Endothelial cell (in vitro differentiated cells): ENCODE measurements at regions not wholly inside any gene's neighbourhood (a gene's known extent, or its start where the extent isn't known, plus 50 kb on each side); places are given as distances from the start of the nearest gene placed in this dataset.
"Not testable (repeated sequence)": the region's sequence is repeated elsewhere in the genome, so short reads cannot be mapped to it uniquely, and the experiment has no call there.

Experiments used
- DNase-seq: peaks from one replicate; pipeline ENCODE4 v3.0.0; 2021; ENCODE audit warnings: low spot score
- H3K27ac Mint-ChIP-seq: one replicate; pipeline ENCODE4 v1.8.0; 2021; ENCODE audit warnings: mixed read lengths, inconsistent platforms; ENCODE audit not compliant: unreplicated experiment
- H3K27me3 Mint-ChIP-seq: one replicate; pipeline ENCODE4 v1.8.0; 2021; ENCODE audit warnings: mild to moderate bottlenecking, moderate library complexity, mixed read lengths, inconsistent platforms; ENCODE audit not compliant: unreplicated experiment
- H3K36me3 Mint-ChIP-seq: one replicate; pipeline ENCODE4 v1.8.0; 2021; ENCODE audit warnings: mild to moderate bottlenecking, low read depth, mixed read lengths, inconsistent platforms; ENCODE audit not compliant: unreplicated experiment
- H3K4me1 Mint-ChIP-seq: one replicate; pipeline ENCODE4 v1.8.0; 2021; ENCODE audit warnings: mild to moderate bottlenecking, mixed read lengths, inconsistent platforms; ENCODE audit not compliant: unreplicated experiment
- H3K4me3 Mint-ChIP-seq: one replicate; pipeline ENCODE4 v1.8.0; 2021; ENCODE audit warnings: mild to moderate bottlenecking, mixed read lengths, inconsistent platforms; ENCODE audit not compliant: unreplicated experiment
- H3K9me3 Mint-ChIP-seq: one replicate; pipeline ENCODE4 v1.8.0; 2021; ENCODE audit warnings: mixed read lengths, inconsistent platforms; ENCODE audit not compliant: unreplicated experiment
- TF ChIP-seq, protein P1 (sequence below): fragments of 200-600 bp; sonication (generic); IDR thresholded peaks from one replicate; pipeline ENCODE4 v1.5.0; 2021; ENCODE audit warnings: antibody characterized with exemption; ENCODE audit not compliant: unreplicated experiment

DNA sequence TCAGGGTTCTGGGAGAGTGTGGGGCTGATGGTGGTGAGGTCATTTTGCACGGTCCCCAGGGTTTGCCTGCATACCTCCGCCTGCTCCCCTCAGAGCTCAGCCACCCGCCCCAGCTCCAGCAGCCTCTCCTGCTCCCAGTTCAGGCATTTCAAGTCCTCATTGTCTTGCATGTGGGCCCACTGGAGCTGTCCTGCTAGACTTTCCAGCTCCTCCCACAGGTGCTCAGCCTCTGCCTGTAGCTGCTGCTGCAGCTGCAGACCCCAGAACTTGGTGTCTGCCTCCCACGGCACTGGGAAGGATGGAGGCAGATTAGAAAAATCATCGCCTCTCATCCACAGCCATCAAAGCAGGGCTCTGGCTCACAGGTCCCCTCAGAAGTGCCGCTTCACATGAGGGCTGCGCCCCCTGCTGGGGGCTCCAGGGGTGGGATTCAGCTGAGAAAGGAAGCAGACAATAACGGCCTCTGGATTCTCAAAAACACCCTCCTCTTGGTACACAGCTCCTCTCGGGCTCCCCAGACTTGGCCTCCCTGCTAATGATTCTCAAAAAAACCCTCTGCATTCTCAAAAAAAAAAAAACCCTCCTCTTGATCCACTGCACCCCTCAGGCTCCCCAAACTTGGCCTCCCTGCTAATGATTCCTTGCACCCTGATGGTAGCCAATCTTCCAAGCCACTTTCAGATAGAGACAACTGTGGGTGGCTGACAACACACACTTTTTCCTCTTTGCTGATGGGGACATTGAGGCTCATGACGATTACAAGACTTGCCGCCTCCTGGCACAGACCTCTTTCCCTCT, 89.3 kb upstream of the C2CD4B start:
- peak; percentile 90 for DNase-seq
- Mint-ChIP-seq H3K4me1 (peaks cover 8% of the 10 kb centered on the region), H3K36me3 (peaks cover 6% of the 10 kb centered on the region), H3K27ac (no peak overlapping the region), H3K27me3 (peaks cover 9% of the 10 kb centered on the region), H3K9me3 (peaks cover 4% of the 10 kb centered on the region), H3K4me3 (no peak overlapping the region)
- TF ChIP-seq, protein P1, sequence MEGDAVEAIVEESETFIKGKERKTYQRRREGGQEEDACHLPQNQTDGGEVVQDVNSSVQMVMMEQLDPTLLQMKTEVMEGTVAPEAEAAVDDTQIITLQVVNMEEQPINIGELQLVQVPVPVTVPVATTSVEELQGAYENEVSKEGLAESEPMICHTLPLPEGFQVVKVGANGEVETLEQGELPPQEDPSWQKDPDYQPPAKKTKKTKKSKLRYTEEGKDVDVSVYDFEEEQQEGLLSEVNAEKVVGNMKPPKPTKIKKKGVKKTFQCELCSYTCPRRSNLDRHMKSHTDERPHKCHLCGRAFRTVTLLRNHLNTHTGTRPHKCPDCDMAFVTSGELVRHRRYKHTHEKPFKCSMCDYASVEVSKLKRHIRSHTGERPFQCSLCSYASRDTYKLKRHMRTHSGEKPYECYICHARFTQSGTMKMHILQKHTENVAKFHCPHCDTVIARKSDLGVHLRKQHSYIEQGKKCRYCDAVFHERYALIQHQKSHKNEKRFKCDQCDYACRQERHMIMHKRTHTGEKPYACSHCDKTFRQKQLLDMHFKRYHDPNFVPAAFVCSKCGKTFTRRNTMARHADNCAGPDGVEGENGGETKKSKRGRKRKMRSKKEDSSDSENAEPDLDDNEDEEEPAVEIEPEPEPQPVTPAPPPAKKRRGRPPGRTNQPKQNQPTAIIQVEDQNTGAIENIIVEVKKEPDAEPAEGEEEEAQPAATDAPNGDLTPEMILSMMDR = peak; percentile 86

DNA sequence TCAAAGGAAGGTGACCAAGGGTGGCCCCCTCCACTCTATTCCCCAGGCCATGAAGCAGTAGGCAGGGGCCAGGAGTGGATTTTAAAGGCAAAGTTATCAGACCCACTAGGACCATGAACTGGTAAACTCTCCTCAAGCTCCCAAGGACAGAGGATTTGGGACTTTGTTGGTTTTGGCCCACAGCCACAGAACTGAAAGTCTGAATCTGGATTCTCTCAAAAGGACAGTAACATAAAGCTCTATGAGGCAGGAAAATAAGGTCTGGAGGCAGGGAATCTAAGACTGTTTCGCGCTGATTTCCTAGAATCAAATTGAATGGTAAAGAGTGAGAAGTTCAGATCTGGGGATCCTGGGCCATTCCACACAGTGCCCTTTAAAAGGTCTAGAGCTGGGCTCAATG, 91.3 kb upstream of the C2CD4B start:
- not testable (repeated sequence) for H3K4me3 Mint-ChIP-seq, H3K9me3 Mint-ChIP-seq, DNase-seq, H3K27me3 Mint-ChIP-seq, H3K4me1 Mint-ChIP-seq, H3K27ac Mint-ChIP-seq
- H3K36me3 Mint-ChIP-seq = peaks cover 13% of the 10 kb centered on the region

DNA sequence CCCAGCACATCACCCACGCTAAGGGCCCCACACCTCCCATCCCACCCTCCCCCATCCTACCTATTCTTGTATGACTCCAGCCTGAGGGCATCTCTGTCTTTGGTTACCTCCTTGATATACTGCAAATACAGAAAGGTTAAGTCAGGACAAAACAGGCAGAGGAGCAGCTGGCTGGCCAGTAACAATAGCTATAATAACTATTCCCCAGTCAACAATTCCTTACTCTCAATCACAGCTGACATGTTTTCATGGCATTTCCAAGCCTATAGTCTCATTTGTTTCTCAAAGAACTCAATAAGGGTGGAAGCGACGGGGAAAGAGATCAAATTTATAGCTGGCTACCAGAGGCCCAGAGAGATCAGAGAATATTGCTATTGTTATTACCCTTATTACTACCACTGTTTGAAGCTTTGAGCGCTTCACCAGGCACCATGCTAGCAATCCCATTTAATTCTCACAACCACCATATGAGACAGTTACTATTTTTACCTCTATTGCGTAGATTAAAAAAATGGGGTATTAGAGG, 93.0 kb upstream of the C2CD4B start:
- TF ChIP-seq, protein P1 = no peak
- no peak for DNase-seq
- Mint-ChIP-seq H3K27me3 (peaks cover 6% of the 10 kb centered on the region), H3K4me1 (peaks cover 3% of the 10 kb centered on the region), H3K36me3 (peaks cover 27% of the 10 kb centered on the region), H3K4me3 (no peak overlapping the region), H3K27ac (no peak overlapping the region), H3K9me3 (peaks cover 21% of the 10 kb centered on the region)

DNA sequence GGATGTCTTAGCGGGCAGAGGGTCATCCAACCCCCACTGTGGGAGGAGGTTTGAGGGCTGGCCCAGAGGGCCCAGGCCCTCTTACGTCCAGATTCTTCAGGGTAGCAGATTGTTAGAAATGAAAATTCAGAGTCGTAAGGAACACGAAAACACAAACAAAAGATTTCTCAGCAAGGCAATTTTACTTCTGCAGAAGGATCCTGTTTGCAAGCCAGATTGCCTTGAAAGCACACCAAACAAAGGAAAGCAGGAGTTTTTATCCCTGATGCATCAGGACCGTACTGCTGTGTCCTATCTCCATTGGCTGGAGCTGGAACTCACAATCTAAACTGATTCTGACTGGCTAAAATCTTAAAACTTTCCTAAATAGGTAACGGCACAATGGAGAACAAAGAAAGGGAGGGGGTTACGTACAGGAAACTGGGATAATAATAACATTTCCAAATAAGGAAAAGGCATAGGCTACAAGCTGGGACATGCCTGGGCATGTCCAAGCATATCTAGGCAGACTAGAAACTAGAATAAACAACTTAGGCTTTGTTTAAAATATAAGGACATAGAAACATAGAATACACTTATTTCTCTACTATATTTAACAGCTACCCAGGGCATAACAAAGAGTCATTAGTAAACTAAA, 97.3 kb upstream of the C2CD4B start:
- no peak overlapping the region for H3K4me3 Mint-ChIP-seq
- TF ChIP-seq, protein P1 = no peak
- no peak for DNase-seq
- H3K9me3 Mint-ChIP-seq = peaks cover 32% of the 10 kb centered on the region
- peaks cover 12% of the 10 kb centered on the region for H3K27me3 Mint-ChIP-seq
- peaks cover 34% of the 10 kb centered on the region for H3K36me3 Mint-ChIP-seq
- no peak overlapping the region for H3K27ac Mint-ChIP-seq
- no peaks in the 10 kb centered on the region for H3K4me1 Mint-ChIP-seq

DNA sequence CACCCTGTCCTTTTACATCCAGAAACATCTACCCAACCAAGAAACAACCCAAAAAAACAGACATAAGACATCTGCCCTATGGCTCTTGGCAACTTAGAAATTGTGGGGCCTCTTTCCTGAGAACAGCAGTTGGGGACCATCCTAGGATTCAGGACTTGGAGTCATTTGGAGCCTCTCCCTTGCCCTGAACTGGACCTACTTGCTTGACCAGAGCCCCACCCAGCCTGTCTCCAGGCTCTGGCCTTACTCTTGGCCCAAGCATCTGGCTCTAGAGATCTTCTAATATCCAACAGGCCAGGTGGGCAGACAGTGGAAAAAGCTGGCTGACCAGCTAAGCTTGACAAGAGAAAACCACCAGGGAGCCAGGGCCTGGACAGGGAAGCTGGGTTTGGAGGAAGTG, 99.1 kb upstream of the C2CD4B start:
- no peak for DNase-seq
- Mint-ChIP-seq H3K27me3 (peaks cover 11% of the 10 kb centered on the region), H3K4me3 (peak overlapping the region; percentile 60), H3K9me3 (peaks cover 35% of the 10 kb centered on the region), H3K36me3 (peaks cover 44% of the 10 kb centered on the region), H3K4me1 (no peaks in the 10 kb centered on the region), H3K27ac (no peak overlapping the region)
- TF ChIP-seq, protein P1 = no peak
